HL-60 (cell line): ENCODE measurements at regions not wholly inside any gene's neighbourhood (a gene's known extent, or its start where the extent isn't known, plus 50 kb on each side); places are given as distances from the start of the nearest gene placed in this dataset.
"Not testable (repeated sequence)": the region's sequence is repeated elsewhere in the genome, so short reads cannot be mapped to it uniquely, and the experiment has no call there.

Experiments used
- CTCF ChIP-seq: IDR thresholded peaks from one replicate; pipeline ENCODE4 v1.5.1; 2011; ENCODE audit warnings: low read length, control low read depth, inconsistent platforms; ENCODE audit not compliant: insufficient read depth
- TF ChIP-seq, protein P1 (sequence below): IDR thresholded peaks from 2 replicates; pipeline ENCODE4 v1.6.1; 2012; ENCODE audit warnings: low read depth; ENCODE audit not compliant: insufficient replicate concordance

DNA sequence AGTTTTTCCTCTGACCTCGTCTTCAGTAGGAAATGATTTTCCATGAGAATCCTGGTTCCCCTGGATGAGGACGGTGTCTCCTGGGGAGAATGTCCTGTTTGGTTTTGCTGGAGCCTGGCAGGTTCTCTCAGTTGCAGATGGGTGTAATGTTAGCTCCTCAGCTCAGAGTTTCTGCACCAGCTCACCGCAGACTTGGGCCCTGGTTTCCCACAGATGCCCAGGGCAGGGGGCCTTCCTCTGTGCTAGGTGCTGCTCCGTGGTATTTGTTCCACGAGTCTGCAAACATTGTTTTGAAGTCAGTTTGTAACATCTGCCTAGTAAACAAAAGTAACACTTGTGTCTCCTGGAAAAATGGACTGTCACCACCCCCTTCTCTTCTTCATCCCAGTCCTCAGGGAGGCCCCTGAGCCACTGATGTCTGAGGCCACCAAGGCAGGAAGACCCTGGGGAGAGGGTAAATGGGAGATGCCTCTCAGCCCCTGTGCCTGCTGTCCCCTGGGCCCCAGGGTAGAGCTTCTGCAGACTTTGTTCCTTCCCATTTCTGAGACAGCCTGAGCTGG is 67.3 kb upstream of the ANTXRL start:
- TF ChIP-seq, protein P1, sequence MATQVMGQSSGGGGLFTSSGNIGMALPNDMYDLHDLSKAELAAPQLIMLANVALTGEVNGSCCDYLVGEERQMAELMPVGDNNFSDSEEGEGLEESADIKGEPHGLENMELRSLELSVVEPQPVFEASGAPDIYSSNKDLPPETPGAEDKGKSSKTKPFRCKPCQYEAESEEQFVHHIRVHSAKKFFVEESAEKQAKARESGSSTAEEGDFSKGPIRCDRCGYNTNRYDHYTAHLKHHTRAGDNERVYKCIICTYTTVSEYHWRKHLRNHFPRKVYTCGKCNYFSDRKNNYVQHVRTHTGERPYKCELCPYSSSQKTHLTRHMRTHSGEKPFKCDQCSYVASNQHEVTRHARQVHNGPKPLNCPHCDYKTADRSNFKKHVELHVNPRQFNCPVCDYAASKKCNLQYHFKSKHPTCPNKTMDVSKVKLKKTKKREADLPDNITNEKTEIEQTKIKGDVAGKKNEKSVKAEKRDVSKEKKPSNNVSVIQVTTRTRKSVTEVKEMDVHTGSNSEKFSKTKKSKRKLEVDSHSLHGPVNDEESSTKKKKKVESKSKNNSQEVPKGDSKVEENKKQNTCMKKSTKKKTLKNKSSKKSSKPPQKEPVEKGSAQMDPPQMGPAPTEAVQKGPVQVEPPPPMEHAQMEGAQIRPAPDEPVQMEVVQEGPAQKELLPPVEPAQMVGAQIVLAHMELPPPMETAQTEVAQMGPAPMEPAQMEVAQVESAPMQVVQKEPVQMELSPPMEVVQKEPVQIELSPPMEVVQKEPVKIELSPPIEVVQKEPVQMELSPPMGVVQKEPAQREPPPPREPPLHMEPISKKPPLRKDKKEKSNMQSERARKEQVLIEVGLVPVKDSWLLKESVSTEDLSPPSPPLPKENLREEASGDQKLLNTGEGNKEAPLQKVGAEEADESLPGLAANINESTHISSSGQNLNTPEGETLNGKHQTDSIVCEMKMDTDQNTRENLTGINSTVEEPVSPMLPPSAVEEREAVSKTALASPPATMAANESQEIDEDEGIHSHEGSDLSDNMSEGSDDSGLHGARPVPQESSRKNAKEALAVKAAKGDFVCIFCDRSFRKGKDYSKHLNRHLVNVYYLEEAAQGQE = not testable (repeated sequence)
- not testable (repeated sequence) for TF ChIP-seq CTCF
